Kidney (tissue), 13 donors: ENCODE measurements at regions not wholly inside any gene's neighbourhood (a gene's known extent, or its start where the extent isn't known, plus 50 kb on each side); places are given as distances from the start of the nearest gene placed in this dataset.

ENCODE experiments used
- DNase-seq, 5 donors: peaks; one replicate each; pipeline ENCODE4 v3.0.0-alpha.2; 2013 to 2020
- FAIRE-seq: peaks from 2 replicates; lab custom pipeline; 2012; peaks lifted over from hg19 to GRCh38; lab: Jason Lieb, UNC
- H3K27ac ChIP-seq, 2 donors: one replicate each; pipeline ENCODE4 v1.7.0; 2013; ENCODE audit warnings: low read depth in 2 of 2, low read length in 2 of 2, inconsistent platforms in 1 of 2
- H3K27me3 ChIP-seq: one replicate; pipeline ENCODE4 v1.7.1; 2013; ENCODE audit warnings: low read length, inconsistent platforms; ENCODE audit not compliant: control insufficient read depth, insufficient read depth
- H3K36me3 ChIP-seq, 3 donors: one replicate each; pipeline versions ENCODE4 v1.7.0 to v1.7.1; 2013; ENCODE audit warnings: low read length in 3 of 3, control low read depth in 1 of 3, inconsistent platforms in 1 of 3; ENCODE audit not compliant: insufficient read depth in 3 of 3, control insufficient read depth in 2 of 3
- H3K4me1 ChIP-seq, 3 donors: one replicate each; pipeline versions ENCODE4 v1.7.0 to v1.7.1; 2013; ENCODE audit warnings: low read length in 3 of 3, inconsistent platforms in 1 of 3, low read depth in 1 of 3; ENCODE audit not compliant: control insufficient read depth in 2 of 3, insufficient read depth in 2 of 3
- H3K4me3 ChIP-seq, 3 donors: one replicate each; pipeline versions ENCODE4 v1.7.0 to v1.8.1; 2013; ENCODE audit warnings: low read length in 3 of 3, control low read depth in 1 of 3, inconsistent platforms in 1 of 3
- H3K9ac ChIP-seq, 3 donors: one replicate each; pipeline versions ENCODE4 v1.7.0 to v1.7.1; 2013; ENCODE audit warnings: low read length in 3 of 3, control low read depth in 1 of 3, inconsistent platforms in 1 of 3
- H3K9me3 ChIP-seq, 3 donors: one replicate each; pipeline versions ENCODE4 v1.7.0 to v1.7.1; 2013; ENCODE audit warnings: low read length in 3 of 3, control low read depth in 1 of 3, inconsistent platforms in 1 of 3; ENCODE audit not compliant: control insufficient read depth in 2 of 3, insufficient read depth in 1 of 3
- CTCF ChIP-seq: IDR thresholded peaks from 3 replicates; pipeline ENCODE4 v1.5.1; 2012; ENCODE audit warnings: mild to moderate bottlenecking, moderate library complexity, borderline replicate concordance; ENCODE audit not compliant: insufficient read depth; ENCODE audit errors: extremely low read depth
- intact Hi-C: fragments of 100-400 bp; cut with DNase I; formaldehyde crosslinking; loops from one replicate; pipeline ENCODE4 v1.11.1; 2022
- donor health status: control.
- donor health status: control.
- donor health status: control.
- donor health status: control.
- donor health status: control.
- donor health status: DM: yes; HTN: yes; CAD: no.
- donor health status: Normal renal cell carcinoma (clear cell type).

- H3K36me3 ChIP-seq, result no peaks in the 10 kb centered on the region
- TF ChIP-seq CTCF, result peak; percentile 56
- DNase-seq, result peak in 3 of 5 donors; percentile 35 to 83 (median 78)
- no peak overlapping the region for H3K4me3 ChIP-seq
- H3K4me1 ChIP-seq, result no peaks in the 10 kb centered on the region
- H3K27ac ChIP-seq, result no peak overlapping the region
- H3K9ac ChIP-seq, result no peak overlapping the region
- FAIRE-seq, result peak; percentile 68
- H3K9me3 ChIP-seq, result no peaks in the 10 kb centered on the region
- intact Hi-C loops, result loop anchor here (10.0 kb wide), 1 partner anchor 280 kb away; no protein-coding TSS in a partner anchor
- no peaks in the 10 kb centered on the region for H3K27me3 ChIP-seq
Measured at GRCh38 chr6:126804332-126805064, 314.0 kb upstream of the RSPO3 start.

- no peak for TF ChIP-seq CTCF
- FAIRE-seq, result no peak
- intact Hi-C loops, result loop anchor here (10.0 kb wide), 1 partner anchor 279 kb away; no protein-coding TSS in a partner anchor
Measured at GRCh38 chr6:126805861-126806260, 312.6 kb upstream of the RSPO3 start.

GRCh38 chr6:126807876-126808275 is 310.6 kb upstream of the RSPO3 start:
- Histone ChIP-seq H3K9ac (no peak overlapping the region), H3K36me3 (no peaks in the 10 kb centered on the region), H3K27ac (no peak overlapping the region), H3K4me1 (no peaks in the 10 kb centered on the region), H3K4me3 (no peak overlapping the region), H3K27me3 (no peaks in the 10 kb centered on the region), H3K9me3 (no peaks in the 10 kb centered on the region)
- TF ChIP-seq CTCF, result no peak
- FAIRE-seq (no peak), DNase-seq (no peak)
- intact Hi-C loops, result loop anchor here (10.0 kb wide), 1 partner anchor 277 kb away; no protein-coding TSS in a partner anchor

More at GRCh38 chr6:126805861-126806260, 312.6 kb upstream of the RSPO3 start:
- H3K27me3 ChIP-seq, result no peaks in the 10 kb centered on the region
- no peak overlapping the region for H3K9ac ChIP-seq
- no peak for DNase-seq
- H3K4me1 ChIP-seq, result no peaks in the 10 kb centered on the region
- no peak overlapping the region for H3K4me3 ChIP-seq
- no peaks in the 10 kb centered on the region for H3K36me3 ChIP-seq
- H3K27ac ChIP-seq, result no peak overlapping the region
- no peaks in the 10 kb centered on the region for H3K9me3 ChIP-seq

- Histone ChIP-seq H3K9me3 (no peaks in the 10 kb centered on the region), H3K4me1 (no peaks in the 10 kb centered on the region), H3K36me3 (no peaks in the 10 kb centered on the region), H3K27me3 (no peaks in the 10 kb centered on the region), H3K27ac (no peak overlapping the region), H3K9ac (no peak overlapping the region), H3K4me3 (no peak overlapping the region)
- intact Hi-C loops, result no loop called here
- FAIRE-seq, result no peak
- peak in 1 of 5 donors; percentile 66 for DNase-seq
- TF ChIP-seq CTCF, result no peak
Measured at GRCh38 chr6:126811321-126811720, 307.1 kb upstream of the RSPO3 start.
